HG02973 (cell line): ENCODE measurements at regions not wholly inside any gene's neighbourhood (a gene's known extent, or its start where the extent isn't known, plus 50 kb on each side); places are given as distances from the start of the nearest gene placed in this dataset.
"Not testable (repeated sequence)": the region's sequence is repeated elsewhere in the genome, so short reads cannot be mapped to it uniquely, and the experiment has no call there.

Experiments used
- ATAC-seq: cut with Tn5 transposase; IDR thresholded peaks from one replicate; pipeline ENCODE4 v1.9.1; 2021; ENCODE audit warnings: moderate library complexity; ENCODE audit not compliant: unreplicated experiment

DNA sequence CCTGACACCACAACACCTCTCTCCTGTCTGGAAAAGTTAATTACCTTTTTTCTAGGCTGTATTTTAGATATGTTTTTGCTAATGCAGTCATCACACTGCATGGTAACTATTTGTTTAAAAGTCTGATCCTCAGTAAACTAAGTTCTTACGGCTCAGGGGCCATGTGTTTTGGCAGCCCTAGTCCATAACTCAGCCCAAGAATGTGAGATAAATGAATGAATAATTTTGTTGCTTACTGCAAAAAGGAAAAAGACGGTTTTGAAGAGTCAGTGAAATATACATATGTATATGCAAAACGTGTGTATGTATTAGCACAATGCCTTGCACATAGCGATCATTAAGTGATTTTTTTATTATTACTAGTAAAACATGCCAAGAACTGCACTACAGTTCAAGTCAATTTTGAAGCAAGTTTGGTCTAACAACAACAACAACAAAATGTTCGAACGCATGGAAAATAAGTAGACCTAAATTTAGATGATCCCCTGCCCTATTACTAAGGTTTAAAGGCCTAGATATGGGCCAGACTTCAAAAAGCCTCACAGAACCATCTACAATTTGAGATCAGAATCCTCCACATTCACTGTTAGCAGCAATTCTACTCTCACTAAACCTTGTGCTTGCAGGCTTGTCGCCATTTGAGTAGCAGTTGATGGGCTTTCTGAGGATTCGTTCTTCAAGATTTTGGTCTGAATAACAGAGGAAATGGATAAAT lies 140.0 kb downstream of the NDUFA12 start:
- ATAC-seq: no peak

- no peak for ATAC-seq
Observed at GRCh38 chr12:94862421-94862820, 141.1 kb downstream of the NDUFA12 start.

GRCh38 chr12:94856324-94856723 lies 147.2 kb downstream of the NDUFA12 start:
- no peak for ATAC-seq

DNA sequence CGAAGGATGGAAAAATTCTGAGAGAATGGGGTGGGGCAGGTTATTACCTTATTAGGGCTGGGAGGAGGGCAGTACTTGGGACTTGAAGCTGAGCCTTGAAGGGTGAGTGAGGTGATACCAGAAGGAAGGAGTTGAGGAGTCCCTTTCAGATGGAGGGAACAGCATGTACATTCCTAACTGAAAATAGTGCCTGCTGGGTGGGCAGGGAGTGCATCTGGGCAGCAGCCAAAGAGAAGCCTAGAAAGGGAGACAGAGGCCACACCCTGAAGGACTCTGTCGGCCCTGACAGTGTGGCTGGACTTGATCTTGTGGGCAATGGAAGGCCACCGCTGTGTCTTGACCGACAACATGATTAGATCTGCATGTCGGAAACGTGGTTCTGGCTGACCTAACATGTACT lies 147.6 kb downstream of the NDUFA12 start:
- no peak for ATAC-seq

- no peak for ATAC-seq
Observed at GRCh38 chr12:94851396-94852028, 152.0 kb downstream of the NDUFA12 start.

DNA sequence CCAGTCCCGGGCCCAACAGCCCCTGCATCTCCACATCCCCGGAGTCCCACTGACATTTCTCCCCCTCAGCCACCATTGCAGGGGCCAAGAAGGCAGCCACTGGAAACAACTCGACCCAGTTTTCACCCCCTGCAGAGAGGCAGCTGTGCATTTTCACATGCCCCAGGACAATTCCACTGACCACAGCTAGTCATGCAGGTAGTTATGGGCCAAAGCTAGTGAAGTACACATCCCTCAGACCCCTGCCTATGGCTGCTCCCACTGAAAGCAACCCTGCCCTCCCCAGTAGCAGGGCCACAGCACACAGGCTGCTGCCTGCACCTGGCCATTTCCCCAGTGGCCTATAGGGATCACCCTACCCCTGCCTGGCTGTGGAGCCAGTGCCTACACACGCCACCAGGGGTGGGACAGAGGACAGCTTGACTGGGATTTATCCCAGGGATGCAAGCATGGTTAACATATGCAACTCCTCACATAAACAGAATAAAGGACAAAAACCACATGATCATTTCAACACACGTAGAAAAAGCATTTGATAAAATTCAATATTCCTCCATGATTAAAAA lies 154.0 kb downstream of the NDUFA12 start:
- ATAC-seq: no peak

GRCh38 chr12:94848966-94849365 lies 154.5 kb downstream of the NDUFA12 start:
- ATAC-seq: no peak

GRCh38 chr12:94845110-94845509 lies 158.4 kb downstream of the NDUFA12 start:
- no peak for ATAC-seq

DNA sequence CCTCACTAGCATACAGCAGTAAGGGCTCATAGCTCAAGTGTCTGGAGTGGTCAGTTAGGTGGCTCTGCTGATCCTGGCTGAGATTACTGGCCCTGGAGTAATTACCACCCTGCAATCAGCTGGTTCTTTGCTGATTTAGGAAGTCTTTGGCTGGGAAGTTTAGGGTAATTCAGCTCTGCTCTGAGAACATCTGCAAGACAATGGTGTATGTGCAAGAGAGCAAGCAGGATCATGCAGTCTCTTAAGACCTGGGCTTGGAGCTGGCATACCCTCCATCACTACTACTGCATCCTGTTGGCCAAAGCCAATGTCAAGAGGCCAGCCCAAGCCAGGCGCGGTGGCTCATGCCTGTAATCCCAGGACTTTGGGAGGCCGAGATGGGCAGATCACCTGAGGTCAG lies 159.0 kb downstream of the NDUFA12 start:
- ATAC-seq: no peak

DNA sequence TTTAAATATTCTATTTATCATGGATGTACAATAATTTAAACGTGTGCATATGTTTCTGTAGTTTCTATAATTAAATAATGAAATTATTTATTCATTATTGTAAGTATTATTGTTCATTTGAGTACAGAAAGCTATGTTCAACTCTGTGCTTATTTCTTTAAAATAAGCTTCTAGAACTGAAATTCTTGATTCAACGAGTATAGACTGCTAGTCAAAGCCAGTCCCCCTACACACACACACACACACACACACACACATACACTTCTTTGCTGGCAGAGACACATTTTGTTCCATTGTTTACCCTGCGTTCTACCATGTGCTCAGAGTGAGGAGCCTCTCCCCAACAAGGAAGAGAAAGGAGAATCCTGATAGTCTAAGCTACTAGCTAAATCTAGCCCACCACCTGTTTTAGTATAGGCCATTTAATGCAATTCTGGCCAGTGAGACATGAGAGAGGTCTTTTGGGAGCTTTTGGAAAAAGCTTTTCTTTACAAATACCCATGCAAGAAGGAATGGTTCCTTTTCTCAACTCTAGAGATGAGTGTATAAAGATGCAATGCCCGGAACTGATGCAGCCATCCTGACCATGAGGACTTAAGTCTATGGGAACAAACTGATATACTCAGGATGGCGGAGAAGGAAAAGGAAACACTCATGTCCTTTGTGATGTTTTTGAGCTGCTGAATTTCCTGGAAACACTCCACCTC lies 161.4 kb downstream of the NDUFA12 start:
- ATAC-seq: no peak

GRCh38 chr12:94841177-94841576 lies 162.3 kb downstream of the NDUFA12 start:
- ATAC-seq: no peak

DNA sequence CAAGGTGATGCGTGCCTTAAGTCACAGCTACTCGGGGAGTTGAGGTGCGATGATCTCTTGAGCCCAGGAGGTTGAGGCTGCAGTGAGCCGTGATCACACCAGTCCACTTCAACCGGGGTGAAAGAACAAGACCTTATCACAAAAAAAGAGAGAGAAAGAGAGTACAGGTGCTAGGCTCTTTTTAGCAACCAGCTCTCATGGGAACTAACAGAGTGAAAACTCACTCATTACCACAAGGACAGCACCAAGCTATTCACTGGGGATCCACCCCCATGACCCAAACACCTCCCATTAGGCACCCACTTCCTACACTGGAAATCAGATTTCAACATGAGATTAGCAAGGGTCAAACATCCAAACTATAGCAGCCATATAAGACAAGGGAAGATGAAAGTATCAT lies 164.2 kb downstream of the NDUFA12 start:
- peak; percentile 58 for ATAC-seq

DNA sequence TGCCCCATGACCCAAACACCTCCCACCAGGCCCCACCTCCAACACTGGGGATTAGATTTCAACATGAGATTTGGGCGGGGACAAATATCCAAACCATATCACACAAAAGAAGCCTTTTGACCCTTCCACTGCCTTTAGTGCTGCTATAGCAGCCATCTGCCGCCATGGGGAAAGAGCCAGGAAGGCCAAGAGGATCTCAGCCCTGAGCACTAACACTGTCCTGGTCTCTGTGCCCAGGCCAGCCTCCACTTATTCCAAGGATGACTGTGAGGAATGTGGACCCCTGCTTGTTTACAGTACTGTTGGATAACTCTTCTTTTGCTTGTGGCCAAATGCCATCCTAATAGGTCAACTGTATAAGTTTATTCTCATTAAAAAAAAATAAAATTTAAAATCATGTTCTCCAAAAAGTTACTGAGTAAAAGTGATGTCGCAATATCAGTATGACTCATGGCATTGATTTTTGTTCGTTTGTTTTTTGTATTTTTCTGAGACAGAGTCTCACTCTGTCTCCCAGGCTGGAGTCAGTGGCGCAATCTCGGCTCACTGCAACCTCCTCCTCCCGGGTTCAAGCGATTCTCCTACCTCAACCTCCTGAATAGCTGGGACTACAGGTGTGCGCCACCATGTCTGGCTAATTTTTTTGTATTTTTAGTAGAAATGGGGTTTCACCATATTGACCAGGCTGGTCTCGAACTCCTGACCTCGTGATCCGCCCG lies 166.4 kb downstream of the NDUFA12 start:
- ATAC-seq: not testable (repeated sequence)

DNA sequence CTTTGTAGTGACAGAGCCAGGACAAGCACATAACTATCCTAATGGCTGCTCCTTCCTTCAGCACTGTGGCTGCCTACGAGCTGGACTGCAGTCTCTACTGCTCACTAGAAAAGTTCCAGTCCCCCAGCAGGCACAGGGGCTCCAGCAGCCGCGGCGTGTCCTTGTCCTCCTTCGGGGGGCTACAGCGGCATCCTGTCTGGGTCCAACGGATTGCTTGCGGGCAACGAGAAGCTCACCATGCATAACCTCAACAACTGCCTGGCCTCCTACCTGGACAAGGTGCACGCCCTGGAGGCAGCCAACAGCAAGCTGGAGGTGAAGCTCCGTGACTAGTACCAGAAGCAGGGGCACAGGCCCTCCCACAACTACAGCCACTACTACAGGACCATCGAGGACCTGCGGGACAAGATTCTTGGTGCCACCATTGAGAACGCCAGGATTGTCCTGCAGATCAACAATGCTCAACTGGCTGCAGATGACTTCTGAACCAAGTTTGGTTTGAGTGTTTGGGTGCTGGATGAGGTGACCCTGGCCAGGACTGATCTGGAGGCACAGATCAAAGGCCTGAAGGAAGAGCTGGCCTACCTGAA lies 169.4 kb downstream of the NDUFA12 start:
- no peak for ATAC-seq

DNA sequence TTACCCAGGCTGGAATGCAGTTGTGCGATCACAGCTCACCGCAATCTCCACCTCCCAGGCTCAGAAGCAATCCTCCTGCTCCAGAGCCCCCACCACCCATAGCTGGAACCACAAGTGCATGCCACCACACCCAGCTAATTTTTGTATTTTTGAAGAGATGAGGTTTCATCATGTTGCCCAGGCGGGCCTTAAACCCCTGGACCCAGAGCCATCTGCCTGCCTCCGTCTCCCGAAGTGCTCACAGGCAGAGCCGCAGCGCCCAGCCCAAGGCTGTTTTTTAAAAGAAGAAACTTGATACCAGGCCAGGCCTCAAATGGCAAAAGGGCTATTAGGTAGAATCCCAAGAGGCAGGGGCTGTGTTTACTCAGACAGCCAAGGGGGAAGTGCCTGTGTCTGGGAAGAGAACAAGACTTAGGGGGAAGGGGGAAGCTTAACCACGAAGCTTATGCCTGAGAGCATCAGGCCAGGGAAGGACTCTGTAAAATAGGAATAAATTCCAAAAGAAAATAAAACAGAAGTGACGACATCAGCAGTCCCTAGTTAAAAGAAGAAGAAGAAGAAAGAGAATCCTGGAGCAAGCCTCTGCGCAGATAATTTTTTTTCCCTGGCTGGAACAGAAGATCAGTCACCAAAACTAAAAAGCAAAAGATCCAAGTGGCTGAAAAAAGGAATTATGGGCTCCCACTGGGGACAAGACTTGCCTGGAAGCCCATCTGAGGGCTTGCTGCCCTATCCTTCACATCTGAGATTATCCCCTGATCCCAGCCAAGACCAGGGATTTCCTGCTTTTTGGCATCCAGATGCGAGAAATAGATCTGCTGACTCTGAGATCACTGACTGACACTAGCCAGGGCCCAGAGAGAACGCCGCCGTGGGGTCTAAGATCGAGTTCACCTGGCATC lies 170.5 kb downstream of the NDUFA12 start:
- no peak for ATAC-seq

- ATAC-seq: no peak
Observed at GRCh38 chr12:94832105-94832504, 171.4 kb downstream of the NDUFA12 start.

- peak; percentile 83 for ATAC-seq
Observed at GRCh38 chr12:94831081-94831751, 172.3 kb downstream of the NDUFA12 start.

DNA sequence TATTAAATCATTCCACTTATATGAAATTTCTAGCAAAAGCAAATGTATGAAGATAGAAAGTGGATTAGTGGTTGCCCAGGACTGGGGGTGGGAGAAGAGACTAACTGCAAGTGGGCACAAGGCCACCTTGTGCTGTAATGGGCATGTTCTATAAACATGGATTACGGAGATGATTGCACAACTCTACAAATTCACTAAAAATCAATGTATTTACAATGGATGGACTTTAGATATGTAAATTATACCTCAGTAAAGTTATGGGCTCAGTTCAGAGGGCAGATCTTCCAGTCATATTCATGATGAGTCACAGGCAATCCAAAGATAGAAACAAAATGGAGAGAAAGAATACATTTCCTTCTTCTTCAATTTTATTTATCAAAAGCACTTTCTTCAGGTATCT lies 173.9 kb downstream of the NDUFA12 start:
- ATAC-seq: no peak

GRCh38 chr12:94819011-94819410 lies 168.7 kb upstream of the TMCC3 start:
- ATAC-seq: no peak
